K562 (cell line): ENCODE measurements at regions not wholly inside any gene's neighbourhood (a gene's known extent, or its start where the extent isn't known, plus 50 kb on each side); places are given as distances from the start of the nearest gene placed in this dataset.

ENCODE experiments used
- ARID1B ChIP-seq: fragments of 450-650 bp; IDR thresholded peaks from 2 replicates; pipeline ENCODE4 v1.6.1; 2016; ENCODE audit warnings: antibody characterized with exemption, mild to moderate bottlenecking, inconsistent platforms
- BHLHE40 ChIP-seq: IDR thresholded peaks from 2 replicates; pipeline ENCODE4 v1.6.1; 2011; ENCODE audit warnings: low read length, improper control_type of control experiment
- CCNT2 ChIP-seq: IDR thresholded peaks from 2 replicates; pipeline ENCODE4 v1.6.1; 2011; ENCODE audit warnings: borderline replicate concordance, low read depth, mild to moderate bottlenecking, moderate library complexity, mixed read lengths, low read length; ENCODE audit not compliant: insufficient read length; ENCODE audit errors: extremely low read depth
- ESRRB ChIP-seq: fragments of 250-450 bp; sonication (Bioruptor Pico); IDR thresholded peaks from 2 replicates; pipeline ENCODE4 v1.5.0; 2020; ENCODE audit warnings: mild to moderate bottlenecking, moderate library complexity, borderline replicate concordance
- FOSL1 ChIP-seq: fragments of 200-800 bp; sonication (Bioruptor generic); conservative IDR thresholded peaks from 2 replicates; pipeline ENCODE4 v1.6.1; 2016; ENCODE audit warnings: missing genetic modification characterization, missing compliant biosample characterization
- L3MBTL2 ChIP-seq: fragments of 450-650 bp; IDR thresholded peaks from 2 replicates; pipeline ENCODE4 v1.6.1; 2016; ENCODE audit warnings: mild to moderate bottlenecking, moderate library complexity
- MTA3 ChIP-seq: fragments of 450-650 bp; formaldehyde crosslinking; IDR thresholded peaks from 2 replicates; pipeline ENCODE4 v1.6.1; 2017; ENCODE audit warnings: mild to moderate bottlenecking, borderline replicate concordance
- PCBP1 ChIP-seq: fragments of 200-400 bp; formaldehyde crosslinking; IDR thresholded peaks from 2 replicates; pipeline ENCODE4 v1.6.1; 2018; ENCODE audit warnings: mild to moderate bottlenecking, low read depth, low read length; ENCODE audit not compliant: poor library complexity, severe bottlenecking
- PHB2 ChIP-seq: fragments of 450-650 bp; IDR thresholded peaks from 2 replicates; pipeline ENCODE4 v1.6.1; 2017; ENCODE audit warnings: low read depth
- POLR2H ChIP-seq: IDR thresholded peaks from 2 replicates; pipeline ENCODE4 v1.6.1; 2016; ENCODE audit warnings: missing genetic modification characterization, low read depth, mild to moderate bottlenecking, control low read depth, missing compliant biosample characterization, moderate library complexity
- RNF2 ChIP-seq: sonication (generic); IDR thresholded peaks from 2 replicates; pipeline ENCODE4 v1.6.1; 2016
- SLC30A9 ChIP-seq: fragments of 250-450 bp; sonication (Bioruptor Pico); IDR thresholded peaks from 2 replicates; pipeline ENCODE4 v1.8.0; 2022; ENCODE audit warnings: mild to moderate bottlenecking, moderate library complexity
- WHSC1 ChIP-seq: IDR thresholded peaks from one replicate; pipeline ENCODE4 v1.6.1; 2012; ENCODE audit warnings: low read length, control low read depth, inconsistent platforms
- TF ChIP-seq, protein P1 (sequence below): sonication (generic); formaldehyde crosslinking; IDR thresholded peaks from 2 replicates; pipeline ENCODE4 v1.8.0; 2022; ENCODE audit warnings: mild to moderate bottlenecking, missing genetic modification reagents
- TF ChIP-seq, protein P2 (sequence below), 2 experiments: fragments of 450-650 bp; IDR thresholded peaks; 2 replicates each; pipeline ENCODE4 v1.6.1; 2016; ENCODE audit warnings: mild to moderate bottlenecking in 2 of 2, borderline replicate concordance in 1 of 2, low read depth in 1 of 2, moderate library complexity in 1 of 2

DNA sequence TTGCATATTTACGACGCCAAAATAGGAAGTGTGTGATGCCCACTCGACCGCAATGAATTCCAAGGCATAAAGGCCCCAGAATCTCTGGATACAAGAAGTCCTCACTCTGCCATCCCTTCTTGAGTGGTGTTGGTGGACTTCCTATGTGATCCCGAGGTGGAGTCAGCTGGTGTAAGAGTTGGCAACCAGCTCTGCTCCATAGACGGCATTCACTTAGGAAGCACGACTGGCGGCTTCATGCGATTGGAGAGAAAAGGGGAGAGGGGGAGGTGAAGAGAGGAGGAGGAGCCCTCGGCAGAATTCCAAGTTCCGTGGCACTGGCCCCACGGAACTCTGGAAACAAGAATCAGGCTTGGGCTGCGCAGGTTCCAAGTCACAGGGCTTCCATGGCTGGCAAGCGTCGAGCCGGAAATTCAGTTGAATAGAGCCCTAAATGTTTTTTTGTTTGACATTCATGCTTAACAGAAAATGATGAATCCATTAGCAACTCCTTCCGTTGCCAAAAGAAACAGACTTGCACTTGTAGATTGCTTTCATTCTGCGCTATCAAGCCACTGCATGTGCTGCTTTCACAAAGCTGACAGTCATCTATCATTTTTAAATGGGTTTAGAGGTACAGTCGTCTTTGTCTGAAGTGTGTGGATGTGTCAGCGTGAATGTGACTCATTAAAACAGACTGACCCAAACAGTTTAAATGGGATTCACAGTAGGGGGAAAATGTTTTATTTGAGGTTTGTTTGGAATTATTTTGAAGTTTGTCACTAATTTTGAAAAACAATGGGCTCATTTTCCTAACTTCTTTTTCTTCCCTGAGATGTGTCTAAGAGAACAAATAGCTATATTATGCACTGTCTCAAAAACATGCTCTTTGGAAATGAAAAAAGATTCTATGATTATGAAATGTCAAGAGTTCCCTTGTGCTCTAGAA, 428.3 kb upstream of the ATP11B start (continued):
- TF ChIP-seq WHSC1, result no peak
- TF ChIP-seq L3MBTL2, result peak; percentile 80; the same call in 1 of the 2 replicates
- TF ChIP-seq ESRRB (CRISPR knock-in tag), result no peak
- peak; percentile 78 for TF ChIP-seq PHB2
- TF ChIP-seq PCBP1, result no peak
- TF ChIP-seq POLR2H (tag), result no peak
- TF ChIP-seq SLC30A9 (CRISPR knock-in tag), result no peak
- TF ChIP-seq, protein P1, sequence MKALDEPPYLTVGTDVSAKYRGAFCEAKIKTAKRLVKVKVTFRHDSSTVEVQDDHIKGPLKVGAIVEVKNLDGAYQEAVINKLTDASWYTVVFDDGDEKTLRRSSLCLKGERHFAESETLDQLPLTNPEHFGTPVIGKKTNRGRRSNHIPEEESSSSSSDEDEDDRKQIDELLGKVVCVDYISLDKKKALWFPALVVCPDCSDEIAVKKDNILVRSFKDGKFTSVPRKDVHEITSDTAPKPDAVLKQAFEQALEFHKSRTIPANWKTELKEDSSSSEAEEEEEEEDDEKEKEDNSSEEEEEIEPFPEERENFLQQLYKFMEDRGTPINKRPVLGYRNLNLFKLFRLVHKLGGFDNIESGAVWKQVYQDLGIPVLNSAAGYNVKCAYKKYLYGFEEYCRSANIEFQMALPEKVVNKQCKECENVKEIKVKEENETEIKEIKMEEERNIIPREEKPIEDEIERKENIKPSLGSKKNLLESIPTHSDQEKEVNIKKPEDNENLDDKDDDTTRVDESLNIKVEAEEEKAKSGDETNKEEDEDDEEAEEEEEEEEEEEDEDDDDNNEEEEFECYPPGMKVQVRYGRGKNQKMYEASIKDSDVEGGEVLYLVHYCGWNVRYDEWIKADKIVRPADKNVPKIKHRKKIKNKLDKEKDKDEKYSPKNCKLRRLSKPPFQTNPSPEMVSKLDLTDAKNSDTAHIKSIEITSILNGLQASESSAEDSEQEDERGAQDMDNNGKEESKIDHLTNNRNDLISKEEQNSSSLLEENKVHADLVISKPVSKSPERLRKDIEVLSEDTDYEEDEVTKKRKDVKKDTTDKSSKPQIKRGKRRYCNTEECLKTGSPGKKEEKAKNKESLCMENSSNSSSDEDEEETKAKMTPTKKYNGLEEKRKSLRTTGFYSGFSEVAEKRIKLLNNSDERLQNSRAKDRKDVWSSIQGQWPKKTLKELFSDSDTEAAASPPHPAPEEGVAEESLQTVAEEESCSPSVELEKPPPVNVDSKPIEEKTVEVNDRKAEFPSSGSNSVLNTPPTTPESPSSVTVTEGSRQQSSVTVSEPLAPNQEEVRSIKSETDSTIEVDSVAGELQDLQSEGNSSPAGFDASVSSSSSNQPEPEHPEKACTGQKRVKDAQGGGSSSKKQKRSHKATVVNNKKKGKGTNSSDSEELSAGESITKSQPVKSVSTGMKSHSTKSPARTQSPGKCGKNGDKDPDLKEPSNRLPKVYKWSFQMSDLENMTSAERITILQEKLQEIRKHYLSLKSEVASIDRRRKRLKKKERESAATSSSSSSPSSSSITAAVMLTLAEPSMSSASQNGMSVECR, result no peak
- TF ChIP-seq CCNT2, result peak; percentile 91
- peak; percentile 94 for TF ChIP-seq FOSL1 (tag)
- TF ChIP-seq RNF2, result peak; percentile 96
- TF ChIP-seq, protein P2, sequence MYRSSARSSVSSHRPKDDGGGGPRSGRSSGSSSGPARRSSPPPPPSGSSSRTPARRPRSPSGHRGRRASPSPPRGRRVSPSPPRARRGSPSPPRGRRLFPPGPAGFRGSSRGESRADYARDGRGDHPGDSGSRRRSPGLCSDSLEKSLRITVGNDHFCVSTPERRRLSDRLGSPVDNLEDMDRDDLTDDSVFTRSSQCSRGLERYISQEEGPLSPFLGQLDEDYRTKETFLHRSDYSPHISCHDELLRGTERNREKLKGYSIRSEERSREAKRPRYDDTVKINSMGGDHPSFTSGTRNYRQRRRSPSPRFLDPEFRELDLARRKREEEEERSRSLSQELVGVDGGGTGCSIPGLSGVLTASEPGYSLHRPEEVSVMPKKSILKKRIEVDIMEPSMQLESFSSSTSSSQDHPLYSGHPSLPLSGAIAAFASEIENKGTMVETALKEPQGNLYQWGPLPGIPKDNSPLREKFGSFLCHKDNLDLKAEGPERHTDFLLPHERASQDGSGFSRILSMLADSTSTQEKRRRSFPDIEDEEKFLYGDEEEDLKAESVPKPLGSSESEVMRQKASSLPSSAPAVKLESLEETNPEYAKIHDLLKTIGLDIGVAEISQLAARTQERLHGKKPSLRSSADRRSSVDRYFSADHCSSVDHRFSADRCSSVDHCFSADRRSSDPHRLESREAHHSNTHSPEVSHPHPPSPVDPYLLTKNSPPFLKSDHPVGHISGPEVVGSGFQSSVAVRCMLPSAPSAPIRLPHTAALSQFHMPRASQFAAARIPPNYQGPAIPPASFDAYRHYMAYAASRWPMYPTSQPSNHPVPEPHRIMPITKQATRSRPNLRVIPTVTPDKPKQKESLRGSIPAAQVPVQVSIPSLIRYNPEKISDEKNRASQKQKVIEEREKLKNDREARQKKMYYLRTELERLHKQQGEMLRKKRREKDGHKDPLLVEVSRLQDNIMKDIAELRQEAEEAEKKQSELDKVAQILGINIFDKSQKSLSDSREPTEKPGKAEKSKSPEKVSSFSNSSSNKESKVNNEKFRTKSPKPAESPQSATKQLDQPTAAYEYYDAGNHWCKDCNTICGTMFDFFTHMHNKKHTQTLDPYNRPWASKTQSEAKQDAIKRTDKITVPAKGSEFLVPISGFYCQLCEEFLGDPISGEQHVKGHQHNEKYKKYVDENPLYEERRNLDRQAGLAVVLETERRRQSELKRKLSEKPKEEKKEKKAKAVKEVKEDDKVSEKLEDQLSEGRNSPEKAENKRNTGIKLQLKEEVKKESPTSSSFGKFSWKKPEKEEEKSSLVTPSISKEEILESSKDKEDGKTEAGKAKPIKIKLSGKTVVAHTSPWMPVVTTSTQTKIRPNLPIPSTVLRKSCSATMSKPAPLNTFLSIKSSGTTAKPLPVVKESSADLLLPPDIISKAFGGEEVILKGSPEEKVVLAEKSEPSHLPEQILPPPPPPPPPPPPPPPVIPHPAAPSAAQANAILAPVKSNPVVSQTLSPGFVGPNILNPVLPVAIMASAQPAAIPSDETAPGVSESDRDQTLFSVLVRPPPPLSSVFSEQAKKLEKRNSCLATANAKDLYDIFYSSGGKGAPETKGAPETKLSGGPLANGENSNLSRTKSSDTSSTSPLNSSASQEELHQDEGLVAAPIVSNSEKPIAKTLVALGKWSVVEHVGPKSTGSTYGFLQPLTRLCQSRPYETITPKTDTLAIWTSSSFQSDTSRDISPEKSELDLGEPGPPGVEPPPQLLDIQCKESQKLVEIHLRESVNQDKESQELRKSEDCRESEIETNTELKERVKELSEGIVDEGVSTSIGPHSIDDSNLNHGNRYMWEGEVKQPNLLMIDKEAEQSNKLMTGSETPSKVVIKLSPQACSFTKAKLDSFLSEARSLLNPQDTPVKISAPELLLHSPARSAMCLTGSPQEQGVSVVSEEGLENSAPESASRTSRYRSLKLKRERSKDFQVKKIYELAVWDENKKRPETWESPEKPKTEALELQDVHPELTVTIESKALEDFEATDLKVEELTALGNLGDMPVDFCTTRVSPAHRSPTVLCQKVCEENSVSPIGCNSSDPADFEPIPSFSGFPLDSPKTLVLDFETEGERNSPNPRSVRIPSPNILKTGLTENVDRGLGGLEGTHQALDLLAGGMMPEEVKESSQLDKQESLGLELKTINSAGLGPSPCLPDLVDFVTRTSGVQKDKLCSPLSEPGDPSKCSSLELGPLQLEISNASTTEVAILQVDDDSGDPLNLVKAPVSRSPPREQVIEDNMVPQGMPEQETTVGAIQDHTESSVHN (IDR thresholded peaks at IDR 0.05; ENCODE audit: borderline replicate concordance in 1 of 2, low read depth in 1 of 2), result 0 out of 4 replicates have a peak, but pooled peaks of 1 of the 2 experiments have one; percentile 54
- TF ChIP-seq ARID1B, result peak; percentile 98
- peak; percentile 55; the same call in 1 of the 2 replicates for TF ChIP-seq MTA3
- TF ChIP-seq BHLHE40, result peak; percentile 85
